ENCODE measurements at regions not wholly inside any gene's neighbourhood (a gene's known extent, or its start where the extent isn't known, plus 50 kb on each side); places are given as distances from the start of the nearest gene placed in this dataset.
"Not testable (repeated sequence)": the region's sequence is repeated elsewhere in the genome, so short reads cannot be mapped to it uniquely, and the experiment has no call there.

GRCh38 chr22:22164541-22165272 is 79.9 kb upstream of the VPREB1 start:
- DNase-seq = peak in 1 of 5 donors; percentile 19
- Mint-ChIP-seq H3K4me3 (no peak overlapping the region), H3K27me3 (peaks cover 8 to 12% of the 10 kb centered on the region in 2 donors), H3K27ac (no peak overlapping the region), H3K4me1 (peaks cover 10 to 18% (median 14%) of the 10 kb centered on the region in 4 donors), H3K9me3 (peaks cover 0 to 2% (median 0%) of the 10 kb centered on the region in 8 donors), H3K36me3 (no peaks in the 10 kb centered on the region)
- POLR2A ChIA-PET (ENCODE audit: partially characterized antibody) = no interaction called here
- H3K27me3 ChIP-seq (ENCODE audit: insufficient read depth, low read length) = no peaks in the 10 kb centered on the region
- no peak overlapping the region for H3K4me3 ChIP-seq (ENCODE audit: low read length in 2 of 2)
- no peak overlapping the region for H3K27ac ChIP-seq (ENCODE audit: low read depth, low read length)
- H3K4me1 ChIP-seq (ENCODE audit: insufficient read depth, low read length) = peaks cover 11% of the 10 kb centered on the region
- CTCF ChIA-PET (ENCODE audit: partially characterized antibody) = no interaction called here
- intact Hi-C loops (cut with micrococcal nuclease) = no loop called here
- H3K9me3 ChIP-seq (ENCODE audit: control insufficient read depth in 1 of 2, low read length in 2 of 2) = no peaks in the 10 kb centered on the region
- H3K36me3 ChIP-seq (ENCODE audit: insufficient read depth, low read length) = no peaks in the 10 kb centered on the region

GRCh38 chr22:22161924-22162851 is 82.4 kb upstream of the VPREB1 start:
- H3K9me3 Mint-ChIP-seq = no peaks in the 10 kb centered on the region
- H3K36me3 ChIP-seq (ENCODE audit: insufficient read depth, low read length) = no peaks in the 10 kb centered on the region
- no peak overlapping the region for H3K4me3 Mint-ChIP-seq
- no peak overlapping the region for H3K27ac Mint-ChIP-seq
- H3K27ac ChIP-seq (ENCODE audit: low read depth, low read length) = no peak overlapping the region
- H3K4me1 ChIP-seq (ENCODE audit: insufficient read depth, low read length) = no peaks in the 10 kb centered on the region
- no peak for DNase-seq
- no peaks in the 10 kb centered on the region for H3K36me3 Mint-ChIP-seq
- intact Hi-C loops (cut with micrococcal nuclease) = no loop called here
- peaks cover 0 to 4% (median 2%) of the 10 kb centered on the region in 4 donors for H3K4me1 Mint-ChIP-seq
- H3K9me3 ChIP-seq (ENCODE audit: control insufficient read depth in 1 of 2, low read length in 2 of 2) = no peaks in the 10 kb centered on the region
- CTCF ChIA-PET (ENCODE audit: partially characterized antibody) = no interaction called here
- peaks cover 12% of the 10 kb centered on the region in 2 donors for H3K27me3 Mint-ChIP-seq
- POLR2A ChIA-PET (ENCODE audit: partially characterized antibody) = no interaction called here
- no peaks in the 10 kb centered on the region for H3K27me3 ChIP-seq (ENCODE audit: insufficient read depth, low read length)
- H3K4me3 ChIP-seq (ENCODE audit: low read length in 2 of 2) = no peak overlapping the region

GRCh38 chr22:22160768-22161167 is 83.8 kb upstream of the VPREB1 start:
- H3K36me3 Mint-ChIP-seq; intact Hi-C loops (cut with micrococcal nuclease); H3K4me3 Mint-ChIP-seq; H3K4me1 ChIP-seq (ENCODE audit: insufficient read depth, low read length); CTCF ChIA-PET (ENCODE audit: partially characterized antibody); H3K27ac ChIP-seq (ENCODE audit: low read depth, low read length); POLR2A ChIA-PET (ENCODE audit: partially characterized antibody); H3K36me3 ChIP-seq (ENCODE audit: insufficient read depth, low read length); H3K9me3 ChIP-seq (ENCODE audit: control insufficient read depth in 1 of 2, low read length in 2 of 2); H3K4me1 Mint-ChIP-seq; H3K4me3 ChIP-seq (ENCODE audit: low read length in 2 of 2); H3K27ac Mint-ChIP-seq; H3K27me3 ChIP-seq (ENCODE audit: insufficient read depth, low read length); DNase-seq; H3K9me3 Mint-ChIP-seq: not testable (repeated sequence)
- H3K27me3 Mint-ChIP-seq = peaks cover 12% of the 10 kb centered on the region in 2 donors

- no peak overlapping the region for H3K4me3 ChIP-seq (ENCODE audit: low read length in 2 of 2)
- ChIA-PET CTCF (ENCODE audit: partially characterized antibody) (interaction anchor here (0.7 to 1.8 kb wide), 2 partner anchors 10 to 37 kb away, joined by 3 to 4 read pairs; no protein-coding TSS in a partner anchor), POLR2A (ENCODE audit: partially characterized antibody) (no interaction called here)
- no peak for DNase-seq
- no peaks in the 10 kb centered on the region for H3K36me3 Mint-ChIP-seq
- H3K27me3 ChIP-seq (ENCODE audit: insufficient read depth, low read length) = no peaks in the 10 kb centered on the region
- H3K9me3 Mint-ChIP-seq = no peaks in the 10 kb centered on the region
- H3K27ac ChIP-seq (ENCODE audit: low read depth, low read length) = no peak overlapping the region
- no peaks in the 10 kb centered on the region for H3K9me3 ChIP-seq (ENCODE audit: control insufficient read depth in 1 of 2, low read length in 2 of 2)
- peaks cover 4% of the 10 kb centered on the region for H3K4me1 ChIP-seq (ENCODE audit: insufficient read depth, low read length)
- H3K4me3 Mint-ChIP-seq = no peak overlapping the region
- intact Hi-C loops (cut with micrococcal nuclease) = no loop called here
- H3K36me3 ChIP-seq (ENCODE audit: insufficient read depth, low read length) = no peaks in the 10 kb centered on the region
- H3K27me3 Mint-ChIP-seq = peaks cover 11 to 12% of the 10 kb centered on the region in 2 donors
- H3K27ac Mint-ChIP-seq = no peak overlapping the region
- peaks cover 0 to 6% (median under 1%) of the 10 kb centered on the region in 4 donors for H3K4me1 Mint-ChIP-seq
Measured at GRCh38 chr22:22159384-22159783, 85.2 kb upstream of the VPREB1 start.

- no peak overlapping the region for H3K4me3 Mint-ChIP-seq
- Histone ChIP-seq H3K9me3 (ENCODE audit: control insufficient read depth in 1 of 2, low read length in 2 of 2) (no peaks in the 10 kb centered on the region), H3K27ac (ENCODE audit: low read depth, low read length) (no peak overlapping the region), H3K36me3 (ENCODE audit: insufficient read depth, low read length) (no peaks in the 10 kb centered on the region), H3K4me1 (ENCODE audit: insufficient read depth, low read length) (peaks cover 4% of the 10 kb centered on the region), H3K27me3 (ENCODE audit: insufficient read depth, low read length) (no peaks in the 10 kb centered on the region), H3K4me3 (ENCODE audit: low read length in 2 of 2) (no peak overlapping the region)
- no peak for DNase-seq
- peaks cover 6 to 12% of the 10 kb centered on the region in 2 donors for H3K27me3 Mint-ChIP-seq
- ChIA-PET POLR2A (ENCODE audit: partially characterized antibody) (no interaction called here), CTCF (ENCODE audit: partially characterized antibody) (interaction anchor here (0.7 to 1.8 kb wide), 2 partner anchors 10 to 38 kb away, joined by 3 to 4 read pairs; no protein-coding TSS in a partner anchor)
- H3K4me1 Mint-ChIP-seq = peaks cover 0 to 6% (median under 1%) of the 10 kb centered on the region in 4 donors
- H3K27ac Mint-ChIP-seq = no peak overlapping the region
- intact Hi-C loops (cut with micrococcal nuclease) = no loop called here
- no peaks in the 10 kb centered on the region for H3K9me3 Mint-ChIP-seq
- H3K36me3 Mint-ChIP-seq = no peaks in the 10 kb centered on the region
Measured at GRCh38 chr22:22158965-22159364, 85.6 kb upstream of the VPREB1 start.

- H3K9me3 Mint-ChIP-seq = no peaks in the 10 kb centered on the region
- intact Hi-C loops (cut with micrococcal nuclease) = no loop called here
Measured at GRCh38 chr22:22158207-22158816, 86.3 kb upstream of the VPREB1 start.

More at GRCh38 chr22:22158207-22158816, 86.3 kb upstream of the VPREB1 start:
- H3K27me3 ChIP-seq (ENCODE audit: insufficient read depth, low read length) = no peaks in the 10 kb centered on the region
- Mint-ChIP-seq H3K27ac (no peak overlapping the region), H3K4me3 (no peak overlapping the region), H3K27me3 (peaks cover 4 to 9% of the 10 kb centered on the region in 2 donors), H3K36me3 (no peaks in the 10 kb centered on the region), H3K4me1 (peaks cover 0 to 6% (median under 1%) of the 10 kb centered on the region in 4 donors)
- no peak overlapping the region for H3K27ac ChIP-seq (ENCODE audit: low read depth, low read length)
- no peak for DNase-seq
- POLR2A ChIA-PET (ENCODE audit: partially characterized antibody) = interaction anchor here (1.3 kb wide), 1 partner anchor 9 kb away, joined by 3 read pairs; no protein-coding TSS in a partner anchor
- H3K9me3 ChIP-seq (ENCODE audit: control insufficient read depth in 1 of 2, low read length in 2 of 2) = no peaks in the 10 kb centered on the region
- peaks cover 4% of the 10 kb centered on the region for H3K4me1 ChIP-seq (ENCODE audit: insufficient read depth, low read length)
- no peaks in the 10 kb centered on the region for H3K36me3 ChIP-seq (ENCODE audit: insufficient read depth, low read length)
- CTCF ChIA-PET (ENCODE audit: partially characterized antibody) = interaction anchor here (1.0 to 1.8 kb wide), 4 partner anchors 10 to 39 kb away, joined by 3 to 4 read pairs (median 3); no protein-coding TSS in a partner anchor
- H3K4me3 ChIP-seq (ENCODE audit: low read length in 2 of 2) = no peak overlapping the region

All from CD4-positive, alpha-beta memory T cell (primary cell).